SK-N-DZ (cell line): ENCODE measurements at regions not wholly inside any gene's neighbourhood (a gene's known extent, or its start where the extent isn't known, plus 50 kb on each side); places are given as distances from the start of the nearest gene placed in this dataset.
A peak's percentile ranks its signal among the peaks of the same experiment; 100 is the strongest.
"Not testable (repeated sequence)": the region's sequence is repeated elsewhere in the genome, so short reads cannot be mapped to it uniquely, and the experiment has no call there.

ENCODE experiments used
- DNase-seq: peaks from one replicate; pipeline ENCODE4 v3.0.0-alpha.2; 2015; ENCODE audit warnings: low spot score

DNA sequence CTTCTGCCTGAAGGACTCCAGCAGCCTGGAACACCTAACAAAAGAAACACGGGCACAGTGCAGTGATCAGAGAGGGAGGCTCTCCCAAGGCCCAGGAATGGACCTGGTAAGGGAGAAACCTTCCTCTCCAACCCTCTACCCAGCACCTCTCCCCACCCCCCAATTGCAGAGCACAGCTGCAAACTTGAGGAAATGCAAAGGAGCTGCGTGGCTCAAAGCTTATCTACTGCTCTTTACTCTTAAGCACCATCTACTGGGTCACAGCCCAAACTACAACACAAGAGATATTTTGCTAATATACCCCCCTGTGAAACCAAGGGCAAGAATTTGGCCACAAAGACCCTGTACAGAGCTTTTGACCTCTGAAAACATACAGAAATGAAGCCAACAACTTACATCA is 328.3 kb downstream of the OXSM start:
- DNase-seq, result peak; percentile 60

- no peak for DNase-seq
Observed at GRCh38 chr3:26132942-26133341, 343.1 kb downstream of the OXSM start.

DNA sequence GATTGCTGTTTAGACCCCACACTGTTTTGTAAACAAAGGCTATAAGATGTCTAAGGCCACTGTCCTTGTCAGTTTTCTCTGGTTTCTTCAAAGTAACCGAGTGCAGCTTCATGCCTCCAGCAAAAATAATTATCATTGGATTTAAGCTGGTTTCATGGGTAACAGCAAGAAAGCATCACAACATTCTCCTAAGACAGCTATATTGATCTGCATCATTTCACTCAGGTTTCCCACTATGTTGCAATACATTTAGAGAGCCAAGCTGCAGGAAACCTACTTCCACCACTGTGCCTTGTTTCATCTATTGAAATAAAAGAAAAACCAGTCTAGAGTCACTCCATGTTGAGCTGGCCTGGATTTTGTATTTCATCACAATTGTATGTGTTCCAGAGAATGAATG is 351.4 kb downstream of the OXSM start:
- no peak for DNase-seq

GRCh38 chr3:26145769-26146168 is 355.9 kb downstream of the OXSM start:
- peak; percentile 99 for DNase-seq

DNA sequence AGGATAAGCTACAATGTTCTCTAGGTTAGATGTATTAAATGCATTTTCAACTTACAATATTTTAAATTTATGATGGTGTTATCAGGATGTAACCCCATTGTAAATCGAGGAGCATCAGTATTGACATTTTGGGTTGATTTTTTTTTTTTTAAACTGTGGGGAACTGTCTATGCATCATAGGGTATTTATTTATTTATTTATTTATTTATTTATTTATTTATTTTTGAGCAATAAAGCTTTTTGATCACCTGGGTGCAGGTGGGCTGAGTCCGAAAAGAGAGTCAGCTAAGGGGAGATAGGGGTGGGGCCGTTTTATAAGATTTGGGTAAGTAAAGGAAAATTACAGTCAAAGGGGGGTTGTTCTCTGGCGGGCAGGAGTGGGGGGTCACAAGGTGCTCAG is 367.5 kb downstream of the OXSM start:
- not testable (repeated sequence) for DNase-seq

GRCh38 chr3:26171006-26171405 is 381.1 kb downstream of the OXSM start:
- DNase-seq, result no peak

GRCh38 chr3:26191556-26191955 is 401.7 kb downstream of the OXSM start:
- DNase-seq, result no peak

GRCh38 chr3:26193558-26193957 is 403.7 kb downstream of the OXSM start:
- peak; percentile 57 for DNase-seq

GRCh38 chr3:26196781-26197180 is 406.9 kb downstream of the OXSM start:
- no peak for DNase-seq

GRCh38 chr3:26198609-26199008 is 408.7 kb downstream of the OXSM start:
- no peak for DNase-seq

GRCh38 chr3:26202169-26202568 is 412.3 kb downstream of the OXSM start:
- no peak for DNase-seq

- no peak for DNase-seq
Observed at GRCh38 chr3:26205475-26205874, 415.6 kb downstream of the OXSM start.

DNA sequence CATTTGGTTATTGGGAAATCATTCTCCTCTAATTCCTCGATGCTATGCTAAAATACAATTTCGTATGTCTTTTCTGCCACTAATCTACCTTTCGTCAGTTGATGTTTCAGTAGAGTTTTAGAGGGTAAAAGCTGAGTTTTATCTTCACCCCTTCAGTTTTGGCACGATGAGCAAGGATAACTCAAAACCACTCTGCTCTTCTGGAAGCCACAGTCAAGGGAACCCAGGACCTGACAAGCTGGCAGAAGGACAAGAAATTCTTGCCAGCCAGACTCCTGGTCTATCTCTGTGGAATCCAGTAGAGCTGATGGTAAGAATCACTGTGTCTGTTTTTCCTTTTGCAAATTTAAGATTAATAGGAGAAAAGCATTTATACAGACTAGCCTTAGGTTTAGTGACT is 414.4 kb upstream of the LRRC3B start:
- no peak for DNase-seq

DNA sequence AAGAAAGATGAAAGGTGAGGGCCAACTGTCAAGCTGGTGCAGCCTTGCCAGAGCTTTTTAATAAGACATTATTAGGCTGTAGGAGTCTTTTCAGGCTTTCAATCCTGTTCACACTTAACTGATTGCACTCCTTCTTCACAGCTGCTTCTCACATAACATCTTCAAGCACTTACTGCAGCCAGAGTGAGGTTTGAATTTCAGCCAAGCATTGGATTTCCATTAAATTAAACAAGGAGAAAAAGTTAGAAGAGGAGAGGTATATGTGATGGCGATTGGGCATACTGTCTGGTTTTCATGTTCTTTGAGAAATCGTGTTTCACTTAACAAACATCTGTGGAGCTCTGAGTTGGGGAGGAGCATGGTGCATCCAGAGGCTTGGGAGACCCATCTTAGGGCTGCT is 392.8 kb upstream of the LRRC3B start:
- DNase-seq, result no peak

DNA sequence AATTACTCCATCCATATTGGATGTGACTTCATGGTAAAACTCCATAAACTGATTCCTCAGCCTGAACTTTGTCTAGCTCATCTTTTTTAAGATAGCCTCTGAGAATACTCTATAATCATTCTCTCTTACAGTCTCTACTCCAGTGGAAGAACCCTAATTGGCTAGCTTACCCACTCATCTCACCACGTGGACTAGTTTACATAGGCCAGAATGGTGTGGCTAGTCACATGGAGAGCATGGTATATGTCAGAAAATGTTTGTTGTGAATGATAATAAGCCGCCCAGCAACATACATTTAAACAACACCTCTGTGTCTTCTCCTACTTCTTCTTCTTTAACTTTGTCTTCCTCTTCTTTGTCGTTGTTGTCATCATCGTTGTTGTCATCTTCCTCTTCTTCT is 389.2 kb upstream of the LRRC3B start:
- DNase-seq, result no peak

DNA sequence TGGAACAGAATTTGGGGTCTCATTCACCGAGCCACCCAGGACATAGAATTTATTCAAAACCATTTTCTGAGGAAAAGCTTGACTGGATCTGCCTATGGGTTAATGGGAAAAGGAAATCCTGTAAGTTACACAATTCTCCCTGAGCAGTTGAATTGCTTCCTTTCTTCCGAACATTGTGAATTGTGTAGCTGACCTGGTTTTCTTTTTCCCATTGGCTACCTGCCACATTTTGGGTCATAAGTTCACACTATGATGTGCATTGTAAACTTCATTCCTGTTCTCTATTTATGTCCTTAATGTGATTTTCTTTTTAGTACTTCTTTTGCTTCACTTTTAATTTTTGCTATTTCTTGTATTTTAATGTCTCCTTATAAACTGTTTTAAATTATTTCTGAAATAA is 386.0 kb upstream of the LRRC3B start:
- DNase-seq, result no peak

DNA sequence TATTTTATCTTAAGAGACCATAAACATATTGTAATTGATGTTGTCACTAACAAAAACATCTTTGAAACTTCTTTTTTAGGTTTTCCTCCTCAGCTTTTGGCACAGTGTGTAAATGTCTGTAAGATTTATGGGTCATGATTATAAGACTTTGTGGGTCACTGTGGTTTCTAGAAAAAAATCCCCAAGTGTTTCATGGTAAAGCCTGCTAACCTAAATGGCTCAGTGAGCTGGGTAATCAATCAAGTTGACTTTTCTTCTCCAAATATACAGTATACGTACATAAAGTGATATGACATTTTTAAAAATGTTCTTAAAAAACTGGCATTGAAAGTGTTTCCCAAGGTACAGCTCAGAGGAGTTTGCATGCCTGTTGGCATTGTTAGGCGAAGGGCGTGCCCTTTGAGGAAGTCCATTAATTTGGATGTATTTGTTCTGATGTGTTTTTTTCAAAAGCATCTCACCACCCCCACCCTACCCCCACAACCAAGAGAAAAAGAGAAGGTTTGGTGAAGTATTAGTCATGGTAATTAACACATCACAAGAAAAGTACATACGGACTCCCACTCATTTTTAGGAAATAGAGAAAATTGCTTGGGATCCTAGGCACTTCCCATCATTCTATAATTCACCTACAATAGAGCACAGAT is 385.4 kb upstream of the LRRC3B start:
- DNase-seq, result no peak

- not testable (repeated sequence) for DNase-seq
Observed at GRCh38 chr3:26244586-26244985, 378.0 kb upstream of the LRRC3B start.

DNA sequence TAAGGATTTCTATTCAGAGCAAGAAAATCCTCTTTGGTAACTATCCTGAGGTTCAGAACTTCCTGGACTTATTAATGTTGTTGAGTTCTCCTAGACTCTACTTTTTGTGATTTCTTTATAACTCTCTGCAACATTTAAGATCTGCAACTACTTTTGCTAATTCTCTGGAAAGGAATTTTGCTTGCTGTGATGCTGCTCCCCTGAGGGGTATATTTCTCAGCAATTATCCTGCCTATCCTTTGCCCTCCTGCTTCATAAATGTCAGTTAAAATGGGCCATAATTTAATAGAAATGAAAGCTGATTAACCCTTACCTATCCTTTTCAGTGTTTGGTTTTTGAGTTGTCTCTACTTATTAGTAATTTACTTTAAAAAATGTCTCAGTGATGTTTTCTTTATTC is 377.3 kb upstream of the LRRC3B start:
- peak; percentile 79 for DNase-seq

DNA sequence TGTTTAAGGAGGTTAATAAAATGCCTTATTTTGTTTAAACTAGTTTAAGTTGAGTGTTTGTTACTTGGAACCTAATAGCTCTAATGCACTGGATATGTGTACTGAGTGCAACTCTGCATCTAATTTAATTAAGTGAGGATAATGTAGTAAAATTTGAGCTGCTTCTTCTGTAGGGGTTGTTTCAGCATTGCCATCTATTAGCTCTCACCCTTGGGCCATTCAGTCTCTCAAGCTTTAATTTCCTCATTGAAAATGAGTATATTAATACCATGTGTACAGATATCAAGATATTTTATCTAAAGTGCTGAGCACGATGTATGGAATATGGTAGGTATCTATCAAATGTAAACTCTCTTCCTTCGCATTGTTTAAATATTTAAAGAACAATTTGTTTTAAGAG is 375.7 kb upstream of the LRRC3B start:
- peak; percentile 40 for DNase-seq

DNA sequence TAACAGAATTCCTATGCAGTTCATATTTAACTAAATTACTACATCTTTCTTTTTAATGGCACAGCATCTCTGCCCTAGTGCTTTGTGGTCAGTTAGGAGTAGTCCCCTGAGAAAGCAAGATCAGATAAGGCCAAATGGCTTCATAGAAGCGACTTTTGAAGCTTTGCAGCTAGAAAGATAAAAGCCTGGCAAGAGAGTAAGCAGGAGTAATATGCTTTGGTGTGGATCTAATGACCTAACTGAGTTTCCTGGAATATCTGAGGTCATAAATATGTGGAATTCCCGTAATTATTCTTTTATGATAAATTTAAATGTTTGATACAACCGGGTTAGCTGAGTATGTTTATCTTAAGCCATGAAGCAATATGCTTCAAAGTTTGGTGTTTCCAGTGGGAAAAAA is 374.9 kb upstream of the LRRC3B start:
- peak; percentile 92 for DNase-seq

DNA sequence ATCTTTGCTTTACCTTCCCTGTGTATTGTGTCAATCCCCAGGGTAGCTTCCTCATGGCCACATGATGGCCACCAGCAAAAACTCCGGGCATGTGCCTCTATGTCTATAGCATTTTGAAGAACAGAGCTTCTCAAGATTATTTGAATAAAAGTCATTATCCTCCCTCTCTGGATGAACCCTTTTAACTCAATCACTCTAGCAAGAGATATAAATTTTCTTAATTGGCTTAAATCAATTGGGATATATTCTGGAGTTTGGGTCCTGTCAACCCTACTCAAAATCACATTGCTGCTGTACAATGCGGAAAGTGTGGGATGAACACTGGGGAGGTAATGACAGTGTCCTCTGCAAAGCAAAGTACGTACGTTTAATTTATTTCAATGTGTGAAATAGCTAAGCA is 370.6 kb upstream of the LRRC3B start:
- peak; percentile 74 for DNase-seq

GRCh38 chr3:26256224-26256623 is 366.3 kb upstream of the LRRC3B start:
- no peak for DNase-seq

GRCh38 chr3:26259176-26259575 is 363.4 kb upstream of the LRRC3B start:
- no peak for DNase-seq
